ENCODE measurements at regions not wholly inside any gene's neighbourhood (a gene's known extent, or its start where the extent isn't known, plus 50 kb on each side); places are given as distances from the start of the nearest gene placed in this dataset.

GRCh38 chr2:138447889-138448570 is 53.5 kb upstream of the SPOPL start:
- TF ChIP-seq CTCF (IDR thresholded peaks at IDR 0.05), result no peak
- TF ChIP-seq POLR2A (IDR thresholded peaks at IDR 0.05), result no peak

All from Peyer's patch (tissue), 4 donors.